GM12878 (cell line): ENCODE measurements at regions not wholly inside any gene's neighbourhood (a gene's known extent, or its start where the extent isn't known, plus 50 kb on each side); places are given as distances from the start of the nearest gene placed in this dataset.
A peak's percentile ranks its signal among the peaks of the same experiment; 100 is the strongest.

ENCODE experiments used
- ATAC-seq: fragments of 200-7000 bp; cut with Tn5 transposase; 3 replicates; pipeline ENCODE4 v1.9.1; 2020; ENCODE audit warnings: mild to moderate bottlenecking, moderate library complexity
- BruUV-seq: library from RNA; stranded (reverse); fragments of 400-500 nt; replicated peaks from 2 replicates; lab custom pipeline; 2021; lab: Mats Ljungman, UMichigan
- CTCF ChIA-PET: fragments of 300-600 bp; sonication (Branson Sonifier 250); formaldehyde crosslinking; extraction: SDS; loops from one replicate; lab custom pipeline; 2021; ENCODE audit warnings: inconsistent platforms; lab: Yijun Ruan, JAX
- POLR2A ChIA-PET: fragments of 350-600 bp; formaldehyde crosslinking; extraction: SDS; loops from one replicate; lab custom pipeline; 2021; ENCODE audit warnings: inconsistent platforms; lab: Charles Lee
- RAD21 ChIA-PET: fragments of 300-600 bp; sonication (Branson Sonifier 250); formaldehyde crosslinking; loops from one replicate; lab custom pipeline; 2023; ENCODE audit warnings: antibody characterized with exemption; ENCODE audit not compliant: unreplicated experiment; lab: Charles Lee
- SMC1A ChIA-PET: fragments of 300-600 bp; sonication (Branson Sonifier 250); formaldehyde crosslinking; loops from one replicate; lab custom pipeline; 2023; ENCODE audit not compliant: unreplicated experiment, uncharacterized antibody; lab: Charles Lee
- DNase-seq: peaks from one replicate; pipeline ENCODE4 v3.0.0-alpha.2; 2011; ENCODE audit warnings: low read depth, low spot score
- FAIRE-seq: peaks from 3 replicates; lab custom pipeline; 2011; peaks lifted over from hg19 to GRCh38; lab: Jason Lieb, UNC
- H2AFZ ChIP-seq: 2 replicates; pipeline ENCODE4 v1.6.0; 2011; ENCODE audit warnings: low read depth, low read length, control low read depth; ENCODE audit not compliant: control insufficient read depth
- H3K27ac ChIP-seq: 2 replicates; pipeline ENCODE4 v1.5.1; 2011; ENCODE audit warnings: control low read depth; ENCODE audit not compliant: control insufficient read depth, insufficient read depth
- H3K27me3 ChIP-seq, 2 experiments: replicated peaks in 1 of 2; 2 replicates each; pipeline versions ENCODE4 v1.6.0 to v1.6.1; 2011; ENCODE audit warnings: low read length in 1 of 2; ENCODE audit not compliant: control insufficient read depth in 2 of 2, insufficient read depth in 2 of 2
- H3K36me3 ChIP-seq, 2 experiments: 2 replicates each; pipeline ENCODE4 v1.5.1; 2011; ENCODE audit warnings: low read length in 1 of 2; ENCODE audit not compliant: control insufficient read depth in 2 of 2, insufficient read depth in 2 of 2
- H3K4me1 ChIP-seq: 2 replicates; pipeline ENCODE4 v1.6.1; 2011; ENCODE audit warnings: mild to moderate bottlenecking, low read length, moderate library complexity, mixed read lengths; ENCODE audit not compliant: control insufficient read depth, insufficient read depth
- H3K4me2 ChIP-seq: 2 replicates; pipeline ENCODE4 v1.6.0; 2011; ENCODE audit warnings: control low read depth; ENCODE audit not compliant: control insufficient read depth, insufficient read depth
- H3K4me3 ChIP-seq: fragments of 200-600 bp; sonication (generic); 2 replicates; pipeline ENCODE4 v1.5.1; 2016
- H3K79me2 ChIP-seq: 2 replicates; pipeline ENCODE4 v1.6.0; 2011; ENCODE audit warnings: low read length; ENCODE audit not compliant: control insufficient read depth, insufficient read depth
- H3K9ac ChIP-seq: 2 replicates; pipeline ENCODE4 v1.8.0; 2011; ENCODE audit warnings: low read length, control low read depth, mixed read lengths; ENCODE audit not compliant: control insufficient read depth, insufficient read depth
- H3K9me3 ChIP-seq: replicated peaks from 3 replicates; pipeline ENCODE4 v1.5.1; 2011; ENCODE audit warnings: mild to moderate bottlenecking, low read length; ENCODE audit not compliant: control insufficient read depth, insufficient read depth
- H4K20me1 ChIP-seq: 2 replicates; pipeline ENCODE4 v1.6.0; 2011; ENCODE audit not compliant: control insufficient read depth, insufficient read depth
- ATF7 ChIP-seq: fragments of 450-650 bp; IDR thresholded peaks from 2 replicates; pipeline ENCODE4 v1.6.1; 2016; ENCODE audit warnings: low read depth, mild to moderate bottlenecking
- DPF2 ChIP-seq: fragments of 450-650 bp; IDR thresholded peaks from 2 replicates; pipeline ENCODE4 v1.6.1; 2017; ENCODE audit warnings: mild to moderate bottlenecking
- EP300 ChIP-seq, 2 experiments: fragments of 150-350 bp in 1 of 2; IDR thresholded peaks; 2 replicates each; pipeline ENCODE4 v1.6.1; 2011 to 2012; ENCODE audit warnings: low read depth in 2 of 2, low read length in 2 of 2, borderline replicate concordance in 1 of 2, improper control_type of control experiment in 1 of 2, inconsistent platforms in 1 of 2; ENCODE audit not compliant: control insufficient read depth in 1 of 2
- MAX ChIP-seq: IDR thresholded peaks from 2 replicates; pipeline ENCODE4 v1.6.1; 2012; ENCODE audit warnings: low read depth, low read length, improper control_type of control experiment
- NR2C2 ChIP-seq: IDR thresholded peaks from 2 replicates; pipeline ENCODE4 v1.6.1; 2011; ENCODE audit warnings: borderline replicate concordance, low read depth; ENCODE audit not compliant: control insufficient read depth, insufficient read length
- SMAD1 ChIP-seq: fragments of 450-650 bp; IDR thresholded peaks from 2 replicates; pipeline ENCODE4 v1.6.1; 2018; ENCODE audit warnings: mild to moderate bottlenecking, low read depth; ENCODE audit not compliant: partially characterized antibody
- TCF12 ChIP-seq: IDR thresholded peaks from 2 replicates; pipeline ENCODE4 v1.6.1; 2011; ENCODE audit warnings: low read depth, mild to moderate bottlenecking, low read length
- ZBTB4 ChIP-seq: fragments of 450-650 bp; formaldehyde crosslinking; IDR thresholded peaks from 2 replicates; pipeline ENCODE4 v1.4.0; 2022; ENCODE audit warnings: mild to moderate bottlenecking, moderate library complexity
- WGBS: methylation state at CpG from one replicate; pipeline ENCODE4 v1.1.6; 2016; ENCODE audit warnings: low lambda C conversion rate; ENCODE audit not compliant: insufficient replicate concordance, insufficient coverage; ENCODE audit errors: missing lambda C conversion rate; 5-methylcytosine and 5-hydroxymethylcytosine counted together
- in situ Hi-C: fragments of 300-500 bp; cut with MboI; formaldehyde crosslinking; loops from 9 replicates; pipeline ENCODE4 v1.14.3; 2018; ENCODE audit warnings: mixed read lengths
- intact Hi-C: fragments of 100-400 bp; cut with micrococcal nuclease; formaldehyde crosslinking; loops from one replicate; pipeline ENCODE4 v1.14.2; 2022; ENCODE audit not compliant: unreplicated experiment

- TF ChIP-seq ZBTB4 (CRISPR knock-in tag): no peak
- no peak for TF ChIP-seq TCF12
- TF ChIP-seq DPF2: no peak
- no peak for TF ChIP-seq MAX
- no peak for TF ChIP-seq SMAD1
- TF ChIP-seq EP300 (IDR thresholded peaks at IDR 0.05; ENCODE audit: borderline replicate concordance in 1 of 2, control insufficient read depth in 1 of 2, low read depth in 2 of 2, low read length in 2 of 2): no peak
These were observed 133.1 kb upstream of the RGPD4 start (continued) for GRCh38 chr2:107693604-107694003.

DNA sequence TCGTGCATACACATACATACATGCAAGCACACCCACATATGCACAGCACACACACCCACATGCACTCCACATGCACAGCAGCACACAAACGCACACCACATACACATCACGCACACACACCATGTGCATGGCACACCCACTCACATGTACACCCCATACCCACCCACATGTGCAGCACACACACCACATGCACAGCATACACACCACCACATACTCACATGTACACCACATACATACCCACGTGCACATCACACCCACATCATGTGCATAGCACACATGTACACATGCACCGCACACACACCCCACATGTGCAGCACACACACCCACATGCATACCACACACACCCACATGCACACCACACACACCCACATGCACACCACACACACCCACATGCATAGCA, 132.0 kb upstream of the RGPD4 start:
- POLR2A ChIA-PET: no interaction called here
- no TSS peak for BruUV-seq
- SMC1A ChIA-PET: no interaction called here

More for the DNA sequence above, 132.0 kb upstream of the RGPD4 start:
- Histone ChIP-seq H3K9me3 (no peaks in the 10 kb centered on the region), H3K4me1 (no peaks in the 10 kb centered on the region), H2AFZ (no peak overlapping the region), H3K4me2 (no peak overlapping the region), H3K79me2 (no peaks in the 10 kb centered on the region), H4K20me1 (no peaks in the 10 kb centered on the region), H3K27ac (no peak overlapping the region), H3K9ac (no peak overlapping the region), H3K27me3 (no peaks in the 10 kb centered on the region), H3K36me3 (no peaks in the 10 kb centered on the region), H3K4me3 (no peak overlapping the region)
- DNase-seq (no peak), ATAC-seq (no peak), FAIRE-seq (no peak)
- WGBS: 33% methylated on average over 5 of the region's 5 CpGs
- ChIA-PET CTCF (no interaction called here), RAD21 (no interaction called here)
- TF ChIP-seq ATF7: no peak
- peak; percentile 22 for TF ChIP-seq NR2C2
- in situ Hi-C loops: no loop called here
- intact Hi-C loops: no loop called here
